ENCODE measurements at regions not wholly inside any gene's neighbourhood (a gene's known extent, or its start where the extent isn't known, plus 50 kb on each side); places are given as distances from the start of the nearest gene placed in this dataset.
"Not testable (repeated sequence)": the region's sequence is repeated elsewhere in the genome, so short reads cannot be mapped to it uniquely, and the experiment has no call there.

- DNase-seq (ENCODE audit: low read depth), result no peak
These were observed 654.1 kb upstream of the MARCKS start for GRCh38 chr6:113202852-113203714.

- DNase-seq (ENCODE audit: low read depth), result no peak
These were observed 653.4 kb upstream of the MARCKS start for GRCh38 chr6:113203715-113204110.

GRCh38 chr6:113205553-113205952 is 651.6 kb upstream of the MARCKS start:
- DNase-seq (ENCODE audit: low read depth), result no peak

GRCh38 chr6:113208726-113209125 is 648.4 kb upstream of the MARCKS start:
- DNase-seq (ENCODE audit: low read depth), result no peak

- DNase-seq (ENCODE audit: low read depth), result no peak
These were observed 647.8 kb upstream of the MARCKS start for GRCh38 chr6:113209315-113209714.

GRCh38 chr6:113211170-113211569 is 646.0 kb upstream of the MARCKS start:
- no peak for DNase-seq (ENCODE audit: low read depth)

GRCh38 chr6:113219783-113220182 is 637.4 kb upstream of the MARCKS start:
- no peak for DNase-seq (ENCODE audit: low read depth)

GRCh38 chr6:113220832-113221231 is 636.3 kb upstream of the MARCKS start:
- no peak for DNase-seq (ENCODE audit: low read depth)

- no peak for DNase-seq (ENCODE audit: low read depth)
These were observed 635.3 kb upstream of the MARCKS start for GRCh38 chr6:113221850-113222249.

GRCh38 chr6:113246186-113246585 is 611.0 kb upstream of the MARCKS start:
- no peak for DNase-seq (ENCODE audit: low read depth)

GRCh38 chr6:113248532-113248931 is 608.6 kb upstream of the MARCKS start:
- no peak for DNase-seq (ENCODE audit: low read depth)

GRCh38 chr6:113254194-113254593 is 603.0 kb upstream of the MARCKS start:
- not testable (repeated sequence) for DNase-seq (ENCODE audit: low read depth)

- no peak for DNase-seq (ENCODE audit: low read depth)
These were observed 598.4 kb upstream of the MARCKS start for GRCh38 chr6:113258771-113259170.

GRCh38 chr6:113271437-113271836 is 585.7 kb upstream of the MARCKS start:
- peak; percentile 65 for DNase-seq (ENCODE audit: low read depth)

- no peak for DNase-seq (ENCODE audit: low read depth)
These were observed 580.5 kb upstream of the MARCKS start for GRCh38 chr6:113276601-113277000.

- no peak for DNase-seq (ENCODE audit: low read depth)
These were observed 580.0 kb upstream of the MARCKS start for GRCh38 chr6:113277111-113277510.

GRCh38 chr6:113281014-113281413 is 576.1 kb upstream of the MARCKS start:
- DNase-seq (ENCODE audit: low read depth), result no peak

- DNase-seq (ENCODE audit: low read depth), result no peak
These were observed 575.7 kb upstream of the MARCKS start for GRCh38 chr6:113281431-113281830.

- DNase-seq (ENCODE audit: low read depth), result no peak
These were observed 569.7 kb upstream of the MARCKS start for GRCh38 chr6:113287396-113287795.

GRCh38 chr6:113288409-113288808 is 568.7 kb upstream of the MARCKS start:
- no peak for DNase-seq (ENCODE audit: low read depth)

GRCh38 chr6:113289166-113289565 is 568.0 kb upstream of the MARCKS start:
- DNase-seq (ENCODE audit: low read depth), result no peak

- DNase-seq (ENCODE audit: low read depth), result no peak
These were observed 566.5 kb upstream of the MARCKS start for GRCh38 chr6:113290684-113291083.

GRCh38 chr6:113291751-113292445 is 565.2 kb upstream of the MARCKS start:
- DNase-seq (ENCODE audit: low read depth), result no peak

Data from GM04504 (cell line).